K562 (cell line): ENCODE measurements at regions not wholly inside any gene's neighbourhood (a gene's known extent, or its start where the extent isn't known, plus 50 kb on each side); places are given as distances from the start of the nearest gene placed in this dataset.

ENCODE experiments used
- BCLAF1 ChIP-seq, 2 experiments: fragments of 450-650 bp in 1 of 2; IDR thresholded peaks; 2 replicates each; pipeline ENCODE4 v1.6.1; 2011 to 2017; ENCODE audit warnings: low read depth in 2 of 2, antibody characterized with exemption in 1 of 2, borderline replicate concordance in 1 of 2, low read length in 1 of 2, mild to moderate bottlenecking in 1 of 2, mixed read lengths in 1 of 2; ENCODE audit not compliant: control insufficient read depth in 1 of 2
- CHD1 ChIP-seq: fragments of 200-600 bp; sonication (generic); IDR thresholded peaks from one replicate; pipeline ENCODE4 v1.6.1; 2012; ENCODE audit warnings: mild to moderate bottlenecking, moderate library complexity, low read length, inconsistent platforms
- CHD4 ChIP-seq: fragments of 200-600 bp; sonication (generic); IDR thresholded peaks from 3 replicates; pipeline ENCODE4 v1.6.1; 2012; ENCODE audit warnings: low read depth, mild to moderate bottlenecking, mixed read lengths, low read length, inconsistent platforms; ENCODE audit not compliant: insufficient read depth, insufficient replicate concordance, poor library complexity, severe bottlenecking
- CREM ChIP-seq: IDR thresholded peaks from 2 replicates; pipeline ENCODE4 v1.6.1; 2014; ENCODE audit warnings: antibody characterized with exemption, low read depth
- LEF1 ChIP-seq: fragments of 450-650 bp; IDR thresholded peaks from 2 replicates; pipeline ENCODE4 v1.6.1; 2016; ENCODE audit warnings: mild to moderate bottlenecking
- NCOR1 ChIP-seq: fragments of 450-650 bp; IDR thresholded peaks from 2 replicates; pipeline ENCODE4 v1.6.1; 2016; ENCODE audit warnings: mild to moderate bottlenecking, moderate library complexity
- NKRF ChIP-seq: fragments of 450-650 bp; IDR thresholded peaks from 2 replicates; pipeline ENCODE4 v1.6.1; 2016; ENCODE audit warnings: borderline replicate concordance
- NR3C1 ChIP-seq: sonication (generic); formaldehyde crosslinking; IDR thresholded peaks from 2 replicates; pipeline ENCODE4 v1.8.1; 2022; ENCODE audit warnings: missing genetic modification reagents
- PRMT5 ChIP-seq: sonication (generic); formaldehyde crosslinking; IDR thresholded peaks from 2 replicates; pipeline ENCODE4 v1.5.0; 2020; ENCODE audit warnings: missing genetic modification reagents
- PYGO2 ChIP-seq: fragments of 450-650 bp; IDR thresholded peaks from 2 replicates; pipeline ENCODE4 v1.6.1; 2016; ENCODE audit warnings: mild to moderate bottlenecking, missing genetic modification characterization, moderate library complexity, missing compliant biosample characterization
- RUNX1 ChIP-seq: sonication (generic); IDR thresholded peaks from 2 replicates; pipeline ENCODE4 v1.6.1; 2016; ENCODE audit warnings: antibody characterized with exemption, low read depth
- TCF7 ChIP-seq: sonication (generic); IDR thresholded peaks from 2 replicates; pipeline ENCODE4 v1.6.1; 2016; ENCODE audit warnings: antibody characterized with exemption, borderline replicate concordance
- ZBTB12 ChIP-seq: fragments of 250-450 bp; sonication (Bioruptor Pico); IDR thresholded peaks from 2 replicates; pipeline ENCODE4 v1.4.0; 2020
- ZNF124 ChIP-seq: sonication (generic); formaldehyde crosslinking; IDR thresholded peaks from 2 replicates; pipeline ENCODE4 v1.8.1; 2022; ENCODE audit warnings: missing genetic modification reagents
- ZNF316 ChIP-seq: fragments of 450-650 bp; IDR thresholded peaks from 2 replicates; pipeline ENCODE4 v1.6.1; 2016
- ZNF41 ChIP-seq: fragments of 250-450 bp; sonication (Bioruptor Pico); conservative IDR thresholded peaks from 2 replicates; pipeline ENCODE4 v1.4.0; 2020; ENCODE audit warnings: mild to moderate bottlenecking

DNA sequence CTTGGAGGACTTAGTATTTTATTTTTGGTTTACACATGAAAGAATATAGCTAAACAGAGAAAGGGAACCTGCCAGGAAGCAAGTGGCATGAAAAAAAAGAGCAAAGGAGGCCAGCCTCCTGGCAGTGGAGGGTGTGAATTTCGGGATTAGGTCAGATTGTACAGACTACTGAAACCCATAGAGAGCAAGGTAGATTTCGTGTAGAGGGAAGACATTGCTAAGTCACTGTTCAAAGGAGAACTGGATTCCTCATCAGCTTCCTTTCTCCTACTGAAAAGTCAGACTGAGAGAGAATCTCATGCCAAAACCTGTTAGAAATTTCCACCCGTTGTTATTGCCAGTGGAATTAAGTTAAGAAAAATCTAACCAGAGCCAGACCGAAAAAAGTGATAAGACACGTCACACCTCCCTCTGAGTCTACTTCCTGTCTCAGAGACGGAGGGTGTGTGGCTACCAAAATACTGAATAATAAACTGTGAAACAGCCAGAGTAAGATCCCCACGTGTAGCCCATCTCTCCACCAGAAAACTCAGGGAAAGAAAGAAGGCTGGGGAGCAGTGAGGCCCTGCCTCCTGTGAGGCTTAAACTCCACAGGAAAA lies 118.8 kb downstream of the SKIDA1 start (continued):
- no peak for TF ChIP-seq PYGO2 (tag)
- no peak for TF ChIP-seq PRMT5 (CRISPR knock-in tag)
- TF ChIP-seq NR3C1: no peak
- no peak for TF ChIP-seq NKRF
- TF ChIP-seq CHD1: no peak
- TF ChIP-seq TCF7: no peak
- no peak for TF ChIP-seq RUNX1
- no peak for TF ChIP-seq ZNF124
- TF ChIP-seq CREM: peak; percentile 68
- TF ChIP-seq CHD4: no peak
- no peak for TF ChIP-seq ZNF316
- TF ChIP-seq ZNF41 (CRISPR knock-in tag): no peak
- TF ChIP-seq LEF1: no peak
- TF ChIP-seq NCOR1: no peak
- TF ChIP-seq ZBTB12 (CRISPR knock-in tag): 0 out of 2 replicates have a peak, but pooled peaks have one; percentile 30
- TF ChIP-seq BCLAF1 (IDR thresholded peaks at IDR 0.05; ENCODE audit: borderline replicate concordance in 1 of 2, control insufficient read depth in 1 of 2, low read depth in 2 of 2, low read length in 1 of 2): no peak
